NCI-H1436 (cell line): ENCODE measurements at regions not wholly inside any gene's neighbourhood (a gene's known extent, or its start where the extent isn't known, plus 50 kb on each side); places are given as distances from the start of the nearest gene placed in this dataset.
A peak's percentile ranks its signal among the peaks of the same experiment; 100 is the strongest.

Experiments used
- DNase-seq: peaks from one replicate; lab custom pipeline; 2025; lab: John Stamatoyannopoulos, UW

DNA sequence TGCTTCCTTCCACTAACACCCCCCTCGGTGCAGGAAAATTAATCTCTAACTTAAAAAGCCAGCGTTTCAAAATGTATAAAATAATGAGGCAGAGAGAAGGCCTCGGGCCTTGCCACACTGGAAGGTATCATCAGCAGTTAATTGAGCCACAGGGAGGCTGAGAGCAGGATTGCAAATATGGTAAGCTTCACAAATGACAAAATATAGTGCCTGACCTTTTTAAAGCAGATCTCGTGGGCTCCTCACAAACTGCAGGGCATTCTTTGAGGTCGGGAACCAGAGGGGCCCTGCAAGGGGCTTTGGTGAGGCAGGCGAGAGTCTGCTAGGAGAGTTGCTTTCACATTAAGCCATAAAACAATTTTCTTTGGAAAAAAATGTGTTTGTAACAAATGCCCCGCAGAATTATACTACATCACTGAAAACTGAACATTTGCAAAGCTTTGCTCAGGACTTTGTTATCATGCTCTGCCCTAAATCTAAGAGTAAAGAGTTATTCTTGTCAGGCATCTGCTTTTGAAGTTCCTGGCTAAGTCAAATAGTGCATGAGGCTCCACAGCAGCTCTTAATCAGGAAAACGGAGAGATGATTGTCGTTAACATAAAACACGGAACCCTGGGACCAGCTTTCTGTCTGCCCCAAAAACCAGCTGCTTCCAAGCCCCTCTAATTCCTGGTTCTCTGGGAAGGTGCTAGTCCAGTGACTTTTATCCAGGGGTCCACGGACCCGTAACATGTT lies 61.4 kb upstream of the SYT13 start:
- no peak for DNase-seq

DNA sequence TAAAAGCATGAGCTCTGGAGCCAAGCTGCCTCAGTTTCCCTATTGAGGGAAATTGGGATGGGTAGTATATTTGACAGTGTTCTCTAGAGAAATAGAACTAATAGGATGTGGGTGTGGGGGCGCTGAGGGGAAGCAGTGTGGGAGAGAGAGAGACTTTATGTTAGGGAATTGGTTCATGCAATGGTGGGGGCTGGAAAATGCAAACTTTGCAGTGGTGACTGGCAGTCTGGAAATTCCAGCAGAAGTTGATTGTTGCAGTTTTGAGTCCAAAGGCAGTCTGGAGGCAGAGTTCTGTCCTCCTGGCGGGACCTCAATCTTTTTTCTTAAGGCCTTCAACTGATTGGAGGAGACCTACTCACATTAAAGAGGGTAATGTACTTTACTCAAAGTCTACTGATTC lies 59.4 kb upstream of the SYT13 start:
- no peak for DNase-seq

DNA sequence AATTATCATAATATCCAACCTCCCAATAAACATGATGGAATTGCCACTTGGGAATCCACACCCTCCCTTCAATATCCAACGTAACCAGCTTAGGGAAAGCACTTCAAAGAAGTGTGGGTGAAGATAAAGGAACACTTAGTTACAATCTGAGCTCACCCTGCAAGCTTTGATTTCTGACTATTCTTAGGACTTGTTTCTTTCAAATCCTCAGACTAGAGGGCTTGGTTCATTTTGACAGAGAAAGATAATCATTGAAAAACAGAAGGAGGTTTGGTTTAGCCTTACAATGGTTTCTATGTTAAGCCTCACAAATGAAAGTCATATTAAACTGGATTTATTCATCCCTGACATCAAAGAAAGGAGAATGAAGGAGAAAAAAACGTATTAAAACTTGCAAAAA lies 57.9 kb upstream of the SYT13 start:
- no peak for DNase-seq

DNA sequence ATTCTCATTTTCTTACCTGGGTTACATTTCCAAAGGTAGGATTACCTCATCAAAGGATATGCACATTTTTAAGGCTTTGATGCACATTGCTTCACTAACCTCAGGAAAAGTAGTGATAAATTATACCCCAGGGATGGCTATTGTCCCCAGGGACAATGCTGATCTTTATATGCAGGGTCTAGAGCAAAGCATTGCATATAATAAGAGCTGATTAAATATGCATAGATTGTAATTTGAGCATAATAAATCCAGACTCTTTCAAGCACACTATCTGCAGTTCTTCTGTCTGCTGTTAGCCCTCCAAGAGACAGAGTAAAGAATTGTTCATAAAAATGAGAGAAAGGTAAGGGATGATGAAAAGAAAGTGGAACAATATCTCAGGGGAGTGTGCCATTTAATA lies 57.3 kb upstream of the SYT13 start:
- peak; percentile 21 for DNase-seq

DNA sequence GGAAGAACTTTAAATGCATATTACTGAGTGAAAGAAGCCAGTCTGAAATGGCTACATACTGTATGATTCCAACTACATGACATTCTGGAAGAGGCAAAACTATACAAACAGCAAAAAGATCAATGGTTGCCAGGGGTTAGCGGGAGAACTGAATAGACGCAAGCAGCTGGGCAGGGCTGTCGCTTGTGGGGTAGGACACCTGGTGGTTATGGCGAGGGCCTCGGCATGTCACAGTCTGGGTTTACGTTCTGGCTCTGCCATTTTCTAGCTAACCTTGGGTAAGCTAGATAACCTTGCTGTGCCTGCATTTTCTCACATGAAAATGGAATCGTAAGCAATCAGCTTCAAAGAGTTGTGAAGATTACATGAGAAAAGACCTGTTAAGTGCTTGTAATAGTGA lies 55.2 kb upstream of the SYT13 start:
- no peak for DNase-seq

DNA sequence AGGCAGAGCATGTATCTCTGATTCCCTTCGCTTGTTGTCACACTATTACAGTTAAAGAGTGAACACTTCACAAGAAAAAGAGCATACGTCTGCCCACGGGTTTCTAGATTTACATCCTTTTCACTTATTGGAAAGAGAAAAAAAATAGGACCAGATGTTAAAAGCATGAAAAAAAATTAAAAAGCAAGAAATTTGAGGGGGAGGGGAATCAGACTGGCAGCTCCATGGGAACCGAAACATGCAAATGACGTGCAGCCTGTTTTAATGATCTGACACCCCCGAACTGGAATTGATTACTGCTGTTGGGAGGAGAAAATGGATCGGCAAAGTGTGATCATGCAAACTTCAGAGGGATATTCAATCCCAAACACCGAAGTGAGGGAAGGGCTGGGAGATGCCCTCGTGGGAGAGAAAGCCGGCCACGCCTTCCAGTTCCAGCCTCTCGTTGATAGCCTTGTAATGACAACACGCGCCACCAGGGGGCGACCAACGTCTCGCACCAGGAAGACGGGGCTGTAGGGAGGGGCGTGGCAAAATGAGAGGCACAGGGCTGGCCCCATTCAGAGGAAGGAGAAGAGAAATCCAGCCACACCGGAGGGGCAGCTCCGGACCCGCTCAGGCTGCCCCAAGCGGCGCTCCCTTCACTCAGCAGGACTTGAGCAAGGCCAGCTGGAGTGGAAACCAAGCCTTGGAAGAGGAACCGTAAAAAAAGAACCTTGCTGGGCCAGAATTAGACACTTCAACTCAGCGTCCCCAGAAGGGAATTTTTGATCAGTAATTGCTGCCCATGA lies 53.8 kb upstream of the SYT13 start:
- peak; percentile 87 for DNase-seq

DNA sequence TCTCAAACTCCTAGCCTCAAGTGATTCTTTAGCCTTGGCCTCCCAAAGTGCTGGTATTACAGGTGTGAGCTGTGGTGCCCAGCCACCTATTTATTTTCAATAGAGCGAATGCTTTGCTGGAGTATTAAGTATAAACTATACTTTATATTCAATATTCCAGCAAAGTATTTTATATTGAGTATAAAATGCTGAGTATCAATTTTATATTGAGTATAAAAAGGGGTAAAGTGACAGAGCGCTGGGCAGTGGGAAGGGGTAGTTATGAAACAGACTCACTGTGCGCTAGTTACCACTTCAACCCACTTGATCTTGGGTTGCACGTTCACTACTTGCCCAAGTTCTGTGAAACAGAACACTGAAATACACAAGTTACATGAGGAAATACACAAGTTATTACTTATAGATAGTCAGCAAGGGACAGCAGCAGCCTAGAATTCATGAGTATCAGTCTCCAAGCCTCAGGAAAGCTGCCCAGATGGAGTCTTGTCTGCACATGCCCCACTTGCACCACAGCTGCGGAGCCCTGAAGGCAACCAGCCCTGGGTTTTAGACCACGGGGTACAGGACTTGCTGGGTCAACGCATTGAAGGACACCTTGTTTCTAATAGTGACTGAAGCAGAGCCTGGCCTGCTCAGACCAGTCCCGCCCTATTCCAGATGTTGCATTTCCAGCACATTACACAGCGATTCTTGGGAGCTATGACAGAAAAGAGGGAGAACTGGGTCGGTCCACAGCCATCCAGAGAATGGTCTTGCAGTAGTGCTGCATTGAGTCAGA lies 51.6 kb upstream of the SYT13 start:
- DNase-seq: no peak

DNA sequence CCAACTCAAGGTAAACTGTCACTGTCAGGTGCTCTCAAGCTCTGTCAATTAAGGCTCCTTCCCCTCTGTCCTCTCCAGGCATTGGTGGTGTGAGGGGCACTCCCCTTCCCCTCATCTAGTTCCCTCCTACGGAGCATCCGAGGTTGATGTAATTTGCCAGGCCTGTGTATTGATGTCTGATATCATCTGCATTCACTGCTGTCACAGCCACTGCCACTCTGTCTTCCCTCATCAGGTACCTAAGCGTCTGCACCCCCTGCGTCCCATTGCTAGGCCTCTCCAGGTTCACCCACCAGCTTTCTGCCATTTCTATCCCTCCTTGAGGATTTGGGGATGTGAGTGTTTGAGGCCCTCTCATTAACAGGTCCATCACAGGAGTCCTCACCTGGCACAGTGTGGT lies 50.0 kb upstream of the SYT13 start:
- DNase-seq: peak; percentile 12
